Loucy (cell line): ENCODE measurements at regions not wholly inside any gene's neighbourhood (a gene's known extent, or its start where the extent isn't known, plus 50 kb on each side); places are given as distances from the start of the nearest gene placed in this dataset.

Experiments
- EZH2phosphoT487 ChIP-seq: fragments of 200-600 bp; IDR thresholded peaks from 2 replicates; pipeline ENCODE4 v1.6.1; 2018; ENCODE audit warnings: antibody characterized with exemption, mild to moderate bottlenecking, moderate library complexity, borderline replicate concordance
- TF ChIP-seq, protein P1 (sequence below): fragments of 200-600 bp; sonication (generic); conservative IDR thresholded peaks from 2 replicates; pipeline ENCODE4 v1.5.1; 2014; ENCODE audit warnings: mild to moderate bottlenecking, antibody characterized with exemption, low read length

DNA sequence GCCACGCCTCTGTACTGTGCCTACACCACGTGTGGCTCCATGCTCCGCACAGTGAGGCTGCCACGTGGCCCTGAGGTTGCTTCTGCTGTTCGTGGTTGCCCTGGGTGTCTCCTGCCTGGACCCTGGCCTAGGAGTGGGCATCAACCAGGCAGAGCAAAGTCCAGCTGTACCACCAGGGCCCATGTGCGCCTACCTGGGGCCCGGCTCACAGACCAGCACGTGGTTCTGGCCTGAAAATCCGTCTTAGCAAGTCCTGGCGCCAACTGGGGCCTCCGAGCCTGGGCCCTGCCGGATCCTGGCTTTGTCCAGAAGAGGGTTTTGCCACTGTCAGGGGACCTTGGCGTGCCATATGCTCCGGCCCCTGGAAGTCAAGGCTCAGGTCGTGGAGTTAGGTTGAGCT lies 107.1 kb upstream of the TTC34 start:
- TF ChIP-seq, protein P1, sequence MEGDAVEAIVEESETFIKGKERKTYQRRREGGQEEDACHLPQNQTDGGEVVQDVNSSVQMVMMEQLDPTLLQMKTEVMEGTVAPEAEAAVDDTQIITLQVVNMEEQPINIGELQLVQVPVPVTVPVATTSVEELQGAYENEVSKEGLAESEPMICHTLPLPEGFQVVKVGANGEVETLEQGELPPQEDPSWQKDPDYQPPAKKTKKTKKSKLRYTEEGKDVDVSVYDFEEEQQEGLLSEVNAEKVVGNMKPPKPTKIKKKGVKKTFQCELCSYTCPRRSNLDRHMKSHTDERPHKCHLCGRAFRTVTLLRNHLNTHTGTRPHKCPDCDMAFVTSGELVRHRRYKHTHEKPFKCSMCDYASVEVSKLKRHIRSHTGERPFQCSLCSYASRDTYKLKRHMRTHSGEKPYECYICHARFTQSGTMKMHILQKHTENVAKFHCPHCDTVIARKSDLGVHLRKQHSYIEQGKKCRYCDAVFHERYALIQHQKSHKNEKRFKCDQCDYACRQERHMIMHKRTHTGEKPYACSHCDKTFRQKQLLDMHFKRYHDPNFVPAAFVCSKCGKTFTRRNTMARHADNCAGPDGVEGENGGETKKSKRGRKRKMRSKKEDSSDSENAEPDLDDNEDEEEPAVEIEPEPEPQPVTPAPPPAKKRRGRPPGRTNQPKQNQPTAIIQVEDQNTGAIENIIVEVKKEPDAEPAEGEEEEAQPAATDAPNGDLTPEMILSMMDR = no peak
- TF ChIP-seq EZH2phosphoT487 = no peak
